Psoas muscle (tissue), 7 donors: ENCODE measurements at regions not wholly inside any gene's neighbourhood (a gene's known extent, or its start where the extent isn't known, plus 50 kb on each side); places are given as distances from the start of the nearest gene placed in this dataset.

Experiments used
- ATAC-seq, 4 donors: fragments of 200-7000 bp; cut with Tn5 transposase; one replicate each; pipeline ENCODE4 v1.9.1; 2020; ENCODE audit warnings: moderate library complexity in 3 of 4, mild to moderate bottlenecking in 2 of 4
- DNase-seq, 2 donors: peaks; one replicate each; pipeline ENCODE4 v3.0.0-alpha.2; 2020
- H3K27ac ChIP-seq: fragments of 200-600 bp; one replicate; pipeline ENCODE4 v1.8.0; 2022
- H3K27me3 ChIP-seq, 3 donors: fragments of 200-600 bp in 1 of 3; one replicate each; pipeline versions ENCODE4 v1.6.1 to v1.8.0; 2013 to 2022; ENCODE audit warnings: low read length in 2 of 3, mild to moderate bottlenecking in 2 of 3, moderate library complexity in 1 of 3; ENCODE audit not compliant: insufficient read depth in 3 of 3
- H3K36me3 ChIP-seq, 2 donors: fragments of 200-600 bp in 1 of 2; one replicate each; pipeline versions ENCODE4 v1.6.1 to v1.8.0; 2013 to 2022; ENCODE audit warnings: low read depth in 1 of 2, mild to moderate bottlenecking in 1 of 2, moderate library complexity in 1 of 2; ENCODE audit not compliant: insufficient read depth in 1 of 2
- H3K4me1 ChIP-seq: fragments of 200-600 bp; one replicate; pipeline ENCODE4 v1.8.0; 2022
- H3K4me3 ChIP-seq: fragments of 200-600 bp; one replicate; pipeline ENCODE4 v1.8.0; 2022; ENCODE audit warnings: mild to moderate bottlenecking
- H3K9me3 ChIP-seq: fragments of 200-600 bp; one replicate; pipeline ENCODE4 v1.8.0; 2022
- CTCF ChIP-seq: fragments of 200-600 bp; IDR thresholded peaks from one replicate; pipeline ENCODE4 v1.8.0; 2022; ENCODE audit warnings: antibody characterized with exemption
- WGBS, 3 donors: extraction: QIAGEN DNeasy Blood & Tissue Kit; methylation state at CpG; one replicate each; pipeline versions ENCODE4 v1.1.6 to v1.1.7; 2013; 5-methylcytosine and 5-hydroxymethylcytosine counted together
- intact Hi-C, 2 donors: fragments of 100-400 bp; cut with DNase I; formaldehyde crosslinking; loops; one replicate each; pipeline versions ENCODE4 v1.11.0 to v1.14.2; 2022
- donor health status: healthy with polysubstance abuse.
- donor health status: DM: no; HTN: no; CAD: no; lungs with moderate emphysema.
- donor health status: Bipolar disorder and iron deficiency.
- donor health status: healthy.
- donor health status: DM: yes; HTN: yes; CAD: no.
- donor health status: DM: no; HTN: no; CAD: no.
- donor health status: DM: yes; HTN: yes; CAD: no.

DNA sequence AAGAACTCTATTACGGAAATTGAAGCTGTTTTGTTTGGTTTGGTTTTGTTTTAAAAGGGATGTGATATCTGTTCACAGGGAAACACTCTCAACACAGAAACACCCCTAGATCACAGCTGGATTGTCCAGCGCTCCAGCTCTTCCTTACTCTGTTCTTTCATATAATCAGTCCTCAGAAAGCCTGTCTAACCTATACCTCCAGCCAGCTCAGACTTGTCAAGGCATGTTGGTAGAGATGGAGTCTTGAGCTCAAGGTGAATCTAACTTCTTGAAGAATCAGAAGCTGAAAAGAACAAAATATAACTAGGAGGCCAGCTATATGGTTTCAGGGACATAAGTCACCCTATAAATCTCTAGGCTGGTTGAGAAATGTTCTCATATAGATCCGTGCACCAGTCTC, 110.2 kb upstream of the EPHA3 start:
- no peak for TF ChIP-seq CTCF
- Histone ChIP-seq H3K27me3 (no peaks in the 10 kb centered on the region), H3K27ac (no peak overlapping the region), H3K36me3 (no peaks in the 10 kb centered on the region), H3K4me1 (no peaks in the 10 kb centered on the region), H3K9me3 (no peaks in the 10 kb centered on the region), H3K4me3 (no peak overlapping the region)
- intact Hi-C loops: no loop called here
- ATAC-seq (no peak), DNase-seq (no peak)
- 64 to 73% (median 70%) methylated on average over 3 of the region's 3 CpGs for WGBS, 3 donors

DNA sequence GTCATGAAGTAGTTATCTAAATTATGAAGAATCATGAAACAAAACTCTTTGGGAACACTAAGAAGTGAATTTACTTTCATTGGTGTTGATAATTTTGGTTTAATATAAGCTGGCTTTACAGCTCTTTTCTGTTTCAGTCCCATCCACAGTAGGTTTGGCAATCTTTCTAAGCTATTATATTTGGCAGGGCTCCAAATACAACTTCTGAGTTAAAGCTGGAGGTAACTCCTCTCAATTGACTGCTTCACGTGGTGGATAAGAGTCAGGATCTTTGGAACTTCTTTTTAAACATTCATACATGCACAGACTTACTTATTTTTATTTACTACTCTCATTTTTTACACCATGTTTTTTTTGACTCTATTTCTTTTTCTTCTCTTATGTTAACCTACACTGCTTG, 106.5 kb upstream of the EPHA3 start:
- WGBS, 3 donors: 24 to 41% (median 32%) methylated on average over 1 of the region's 1 CpG

DNA sequence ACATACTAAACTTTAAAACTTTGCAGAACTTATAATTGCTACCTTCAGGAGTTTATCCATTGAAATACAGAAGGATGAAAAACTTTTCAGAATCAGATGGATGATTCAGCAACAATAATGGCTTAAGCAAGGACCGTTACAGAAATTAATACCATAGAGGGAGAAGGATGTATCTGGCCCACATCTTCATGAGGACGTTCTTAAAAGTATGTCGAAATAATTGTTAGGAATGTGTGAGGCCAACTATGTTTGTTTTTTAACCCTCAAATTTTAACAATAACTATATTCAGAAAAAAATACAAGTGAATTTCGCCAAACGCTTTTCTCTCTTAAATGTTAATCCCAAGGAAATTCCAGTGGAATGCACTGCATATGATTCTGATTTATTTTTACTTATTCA, 105.2 kb upstream of the EPHA3 start:
- intact Hi-C loops: no loop called here
- 53 to 73% (median 55%) methylated on average over 5 of the region's 5 CpGs for WGBS, 3 donors
- no peaks in the 10 kb centered on the region for H3K9me3 ChIP-seq
- DNase-seq (no peak), ATAC-seq (no peak)
- no peaks in the 10 kb centered on the region for H3K27me3 ChIP-seq
- H3K4me3 ChIP-seq: no peak overlapping the region
- no peak for TF ChIP-seq CTCF
- H3K4me1 ChIP-seq: no peaks in the 10 kb centered on the region
- H3K36me3 ChIP-seq: no peaks in the 10 kb centered on the region
- H3K27ac ChIP-seq: no peak overlapping the region

More for the DNA sequence above, 106.5 kb upstream of the EPHA3 start:
- no peak overlapping the region for H3K27ac ChIP-seq
- ATAC-seq (no peak), DNase-seq (no peak)
- intact Hi-C loops: no loop called here
- H3K4me1 ChIP-seq: no peaks in the 10 kb centered on the region
- H3K9me3 ChIP-seq: no peaks in the 10 kb centered on the region
- H3K36me3 ChIP-seq: no peaks in the 10 kb centered on the region
- no peak overlapping the region for H3K4me3 ChIP-seq
- no peaks in the 10 kb centered on the region for H3K27me3 ChIP-seq
- TF ChIP-seq CTCF: no peak

DNA sequence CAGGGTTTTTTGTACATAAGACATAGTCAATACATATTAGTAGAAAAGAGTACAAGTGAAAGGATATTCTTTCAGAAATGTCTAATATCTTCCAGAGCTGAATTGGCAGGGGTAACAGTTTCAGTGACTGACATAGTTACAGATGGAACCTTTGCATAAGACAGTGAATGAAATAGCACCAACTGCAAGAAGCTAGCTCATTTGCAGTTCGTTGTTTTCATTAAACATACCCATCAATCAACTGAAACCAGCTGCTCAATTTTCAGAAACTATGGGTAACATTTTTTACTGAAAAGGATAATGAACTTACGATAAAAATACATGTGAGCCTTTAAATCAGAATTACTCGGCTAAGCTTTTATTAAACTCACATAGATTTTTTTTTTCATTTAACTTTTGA, 93.9 kb upstream of the EPHA3 start:
- TF ChIP-seq CTCF: no peak
- no peaks in the 10 kb centered on the region for H3K4me1 ChIP-seq
- no peak for DNase-seq
- no peak for ATAC-seq
- 66 to 74% (median 71%) methylated on average over 3 of the region's 3 CpGs for WGBS, 3 donors
- no peak overlapping the region for H3K4me3 ChIP-seq
- intact Hi-C loops: no loop called here
- no peak overlapping the region for H3K27ac ChIP-seq
- no peaks in the 10 kb centered on the region for H3K9me3 ChIP-seq
- H3K27me3 ChIP-seq: no peaks in the 10 kb centered on the region
- H3K36me3 ChIP-seq: no peaks in the 10 kb centered on the region

GRCh38 chr3:89017531-89017930, 89.9 kb upstream of the EPHA3 start:
- H3K27ac ChIP-seq: no peak overlapping the region
- H3K36me3 ChIP-seq: no peaks in the 10 kb centered on the region
- DNase-seq: no peak
- intact Hi-C loops: no loop called here
- TF ChIP-seq CTCF: no peak
- H3K4me1 ChIP-seq: no peaks in the 10 kb centered on the region
- H3K27me3 ChIP-seq: no peaks in the 10 kb centered on the region
- H3K9me3 ChIP-seq: no peaks in the 10 kb centered on the region
- no peak for ATAC-seq
- H3K4me3 ChIP-seq: no peak overlapping the region
- 89 to 98% (median 91%) methylated on average over 1 of the region's 1 CpG for WGBS, 3 donors
